DND-41 (cell line): ENCODE measurements at regions not wholly inside any gene's neighbourhood (a gene's known extent, or its start where the extent isn't known, plus 50 kb on each side); places are given as distances from the start of the nearest gene placed in this dataset.
A peak's percentile ranks its signal among the peaks of the same experiment; 100 is the strongest.

Experiments
- ATAC-seq: fragments of 200-7000 bp; cut with Tn5 transposase; 3 replicates; pipeline ENCODE4 v1.9.1; 2021; ENCODE audit warnings: low read depth; ENCODE audit not compliant: insufficient read depth
- DNase-seq: peaks from one replicate; pipeline ENCODE4 v3.0.0-alpha.2; 2020
- H2AFZ ChIP-seq: 2 replicates; pipeline ENCODE4 v1.6.0; 2012; ENCODE audit warnings: low read depth, low read length
- H3K27ac ChIP-seq: 2 replicates; pipeline ENCODE4 v1.5.1; 2012; ENCODE audit warnings: low read length, inconsistent platforms
- H3K27me3 ChIP-seq: fragments of 200-600 bp; sonication (generic); 2 replicates; pipeline ENCODE4 v1.6.0; 2012; ENCODE audit warnings: low read length, mild to moderate bottlenecking, inconsistent platforms; ENCODE audit not compliant: insufficient read depth, poor library complexity
- H3K36me3 ChIP-seq: 2 replicates; pipeline ENCODE4 v1.5.1; 2012; ENCODE audit warnings: low read length, inconsistent platforms; ENCODE audit not compliant: insufficient read depth
- H3K4me1 ChIP-seq: 2 replicates; pipeline ENCODE4 v1.5.1; 2012; ENCODE audit warnings: mild to moderate bottlenecking, low read length; ENCODE audit not compliant: insufficient read depth
- H3K4me2 ChIP-seq: 2 replicates; pipeline ENCODE4 v1.6.0; 2012; ENCODE audit warnings: mild to moderate bottlenecking, moderate library complexity, low read length, inconsistent platforms; ENCODE audit not compliant: insufficient read depth
- H3K4me3 ChIP-seq, 2 experiments: fragments of 200-600 bp in 1 of 2; shearing (Covaris generic) in 1 of 2; 2 replicates each; pipeline ENCODE4 v1.5.1; 2012 to 2016; ENCODE audit warnings: inconsistent platforms in 2 of 2, low read length in 2 of 2, mild to moderate bottlenecking in 2 of 2, low read depth in 1 of 2, moderate library complexity in 1 of 2
- H3K79me2 ChIP-seq: 2 replicates; pipeline ENCODE4 v1.6.0; 2012; ENCODE audit warnings: low read length, inconsistent platforms; ENCODE audit not compliant: insufficient read depth
- H3K9ac ChIP-seq: 2 replicates; pipeline ENCODE4 v1.6.0; 2012; ENCODE audit warnings: low read depth, mild to moderate bottlenecking, inconsistent platforms, low read length, moderate library complexity
- H3K9me3 ChIP-seq: 2 replicates; pipeline ENCODE4 v1.5.1; 2012; ENCODE audit warnings: low read length, moderate library complexity, mild to moderate bottlenecking, inconsistent platforms; ENCODE audit not compliant: insufficient read depth, severe bottlenecking
- H4K20me1 ChIP-seq: 2 replicates; pipeline ENCODE4 v1.6.0; 2012; ENCODE audit warnings: low read length; ENCODE audit not compliant: insufficient read depth
- EZH2 ChIP-seq: IDR thresholded peaks from 3 replicates; pipeline ENCODE4 v1.6.1; 2012; ENCODE audit warnings: borderline replicate concordance, low read depth, mild to moderate bottlenecking, moderate library complexity, low read length, inconsistent platforms; ENCODE audit not compliant: severe bottlenecking
- TF ChIP-seq, protein P1 (sequence below): IDR thresholded peaks from 2 replicates; pipeline ENCODE4 v1.5.1; 2012; ENCODE audit warnings: borderline replicate concordance, low read length, moderate library complexity, mild to moderate bottlenecking; ENCODE audit not compliant: poor library complexity, severe bottlenecking; ENCODE audit errors: extremely low read depth

DNA sequence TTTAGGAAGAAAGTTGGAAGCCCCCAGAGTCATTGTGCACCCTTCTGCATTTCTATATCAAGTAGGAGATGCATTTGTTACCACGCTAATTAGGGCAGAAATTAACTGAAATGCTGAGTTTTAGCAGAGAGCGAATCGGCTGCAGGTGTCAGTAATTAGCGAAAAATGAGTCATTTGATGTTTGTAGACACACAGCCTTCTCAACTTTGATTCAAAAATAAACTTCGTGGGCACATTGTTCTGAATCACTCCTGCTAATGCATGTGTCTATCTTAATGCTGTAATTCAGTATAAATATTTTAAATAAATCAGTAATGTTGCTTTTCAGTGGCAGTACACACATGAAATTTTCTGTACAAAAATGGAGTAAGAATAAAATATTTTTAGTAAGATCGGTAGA lies 109.5 kb upstream of the CARD11 start:
- H3K79me2 ChIP-seq: no peaks in the 10 kb centered on the region
- H3K27me3 ChIP-seq: peaks cover 3% of the 10 kb centered on the region
- H3K4me2 ChIP-seq: no peak overlapping the region
- DNase-seq (no peak), ATAC-seq (no peak)
- H3K9ac ChIP-seq: no peak overlapping the region
- no peaks in the 10 kb centered on the region for H4K20me1 ChIP-seq
- TF ChIP-seq, protein P1, sequence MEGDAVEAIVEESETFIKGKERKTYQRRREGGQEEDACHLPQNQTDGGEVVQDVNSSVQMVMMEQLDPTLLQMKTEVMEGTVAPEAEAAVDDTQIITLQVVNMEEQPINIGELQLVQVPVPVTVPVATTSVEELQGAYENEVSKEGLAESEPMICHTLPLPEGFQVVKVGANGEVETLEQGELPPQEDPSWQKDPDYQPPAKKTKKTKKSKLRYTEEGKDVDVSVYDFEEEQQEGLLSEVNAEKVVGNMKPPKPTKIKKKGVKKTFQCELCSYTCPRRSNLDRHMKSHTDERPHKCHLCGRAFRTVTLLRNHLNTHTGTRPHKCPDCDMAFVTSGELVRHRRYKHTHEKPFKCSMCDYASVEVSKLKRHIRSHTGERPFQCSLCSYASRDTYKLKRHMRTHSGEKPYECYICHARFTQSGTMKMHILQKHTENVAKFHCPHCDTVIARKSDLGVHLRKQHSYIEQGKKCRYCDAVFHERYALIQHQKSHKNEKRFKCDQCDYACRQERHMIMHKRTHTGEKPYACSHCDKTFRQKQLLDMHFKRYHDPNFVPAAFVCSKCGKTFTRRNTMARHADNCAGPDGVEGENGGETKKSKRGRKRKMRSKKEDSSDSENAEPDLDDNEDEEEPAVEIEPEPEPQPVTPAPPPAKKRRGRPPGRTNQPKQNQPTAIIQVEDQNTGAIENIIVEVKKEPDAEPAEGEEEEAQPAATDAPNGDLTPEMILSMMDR: no peak
- no peak for TF ChIP-seq EZH2
- H3K4me3 ChIP-seq: no peak overlapping the region
- no peak overlapping the region for H3K27ac ChIP-seq
- no peak overlapping the region for H2AFZ ChIP-seq
- no peaks in the 10 kb centered on the region for H3K9me3 ChIP-seq
- no peaks in the 10 kb centered on the region for H3K4me1 ChIP-seq
- no peaks in the 10 kb centered on the region for H3K36me3 ChIP-seq

DNA sequence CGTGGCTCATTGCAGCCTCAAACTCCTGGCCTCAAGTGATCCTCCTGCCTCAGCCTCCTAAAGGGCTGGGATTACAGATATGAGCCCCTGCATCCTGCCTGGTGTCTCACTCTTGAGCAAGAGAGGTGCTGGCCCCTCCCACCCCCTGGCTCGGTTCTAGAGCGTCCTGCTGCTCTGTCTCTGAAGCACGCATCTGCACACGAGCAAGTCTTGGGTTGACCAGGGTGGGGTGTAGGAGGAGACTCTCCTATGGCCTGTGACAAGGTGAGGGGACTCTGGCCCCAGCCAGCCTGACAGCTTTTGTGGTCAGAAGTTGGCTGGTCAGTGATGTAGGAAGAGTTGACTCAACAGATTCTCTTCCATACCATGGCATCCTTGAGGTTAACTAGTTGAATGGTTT lies 110.7 kb upstream of the CARD11 start:
- no peak overlapping the region for H2AFZ ChIP-seq
- no peaks in the 10 kb centered on the region for H3K4me1 ChIP-seq
- no peak for ATAC-seq
- no peaks in the 10 kb centered on the region for H4K20me1 ChIP-seq
- no peak overlapping the region for H3K9ac ChIP-seq
- no peak overlapping the region for H3K4me3 ChIP-seq
- H3K79me2 ChIP-seq: no peaks in the 10 kb centered on the region
- DNase-seq: no peak
- TF ChIP-seq EZH2: no peak
- TF ChIP-seq, protein P1: no peak
- no peak overlapping the region for H3K27ac ChIP-seq
- no peak overlapping the region for H3K4me2 ChIP-seq
- H3K27me3 ChIP-seq: peaks cover 5% of the 10 kb centered on the region
- no peaks in the 10 kb centered on the region for H3K36me3 ChIP-seq
- H3K9me3 ChIP-seq: no peaks in the 10 kb centered on the region

DNA sequence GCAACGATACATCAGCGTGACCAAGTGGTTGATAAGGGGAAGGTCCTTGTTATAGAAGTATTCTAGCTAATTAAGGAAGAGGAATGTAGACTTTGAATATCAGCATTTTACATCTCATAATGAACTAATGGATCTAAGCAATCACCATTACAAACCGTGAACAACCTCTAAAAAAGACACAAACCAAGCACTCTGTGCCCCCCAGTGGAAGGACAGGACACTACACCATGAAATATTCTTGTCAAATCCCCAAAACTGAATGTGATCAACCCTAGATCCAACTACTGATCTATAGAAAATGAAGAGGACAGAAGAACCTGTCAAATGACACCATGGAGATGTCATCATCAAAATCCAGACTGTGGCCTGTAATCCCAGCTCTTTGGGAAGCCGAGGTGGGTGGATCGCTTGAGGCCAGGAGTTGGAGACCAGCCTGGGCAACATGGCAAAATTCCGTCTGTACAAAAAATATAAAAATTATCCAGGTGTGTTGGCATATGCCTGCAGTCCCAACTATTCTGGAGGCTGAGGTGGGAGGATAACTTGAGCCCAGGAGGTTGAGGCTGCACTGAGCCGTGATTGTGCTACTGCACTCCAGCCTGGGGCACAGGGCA lies 111.3 kb upstream of the CARD11 start:
- H3K27me3 ChIP-seq: peaks cover 5% of the 10 kb centered on the region
- H2AFZ ChIP-seq: no peak overlapping the region

More for the DNA sequence above, 111.3 kb upstream of the CARD11 start:
- H3K4me3 ChIP-seq: no peak overlapping the region
- H3K27ac ChIP-seq: no peak overlapping the region
- no peaks in the 10 kb centered on the region for H3K79me2 ChIP-seq
- no peaks in the 10 kb centered on the region for H3K36me3 ChIP-seq
- TF ChIP-seq, protein P1: peak; percentile 83
- TF ChIP-seq EZH2: no peak
- H3K4me2 ChIP-seq: no peak overlapping the region
- ATAC-seq (peak; percentile 42; the same call in 1 of the 3 replicates), DNase-seq (peak; percentile 50)
- H3K4me1 ChIP-seq: no peaks in the 10 kb centered on the region
- no peak overlapping the region for H3K9ac ChIP-seq
- no peaks in the 10 kb centered on the region for H3K9me3 ChIP-seq
- H4K20me1 ChIP-seq: no peaks in the 10 kb centered on the region
